GM19467 (cell line): ENCODE measurements at regions not wholly inside any gene's neighbourhood (a gene's known extent, or its start where the extent isn't known, plus 50 kb on each side); places are given as distances from the start of the nearest gene placed in this dataset.
"Not testable (repeated sequence)": the region's sequence is repeated elsewhere in the genome, so short reads cannot be mapped to it uniquely, and the experiment has no call there.

ENCODE experiments used
- ATAC-seq: cut with Tn5 transposase; IDR thresholded peaks from one replicate; pipeline ENCODE4 v1.9.1; 2021; ENCODE audit warnings: mild to moderate bottlenecking, moderate library complexity; ENCODE audit not compliant: unreplicated experiment

GRCh38 chr2:89833116-89833779 lies 1141.8 kb downstream of the RPIA start:
- ATAC-seq, result peak; percentile 56

DNA sequence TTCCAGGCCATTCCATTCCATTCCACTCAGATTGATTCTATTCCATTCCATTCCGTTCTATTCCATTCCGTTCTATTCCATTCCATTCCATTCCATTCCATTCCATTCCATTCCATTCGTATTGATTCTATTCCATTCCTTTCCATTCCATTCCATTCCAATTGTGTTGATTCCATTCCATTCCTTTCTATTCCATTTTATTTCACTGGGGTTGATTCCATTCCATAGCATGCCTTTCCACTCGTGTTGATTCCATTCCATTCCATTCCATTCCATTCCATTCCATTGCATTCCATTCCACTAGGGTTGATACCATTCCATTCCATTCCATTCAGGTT lies 1142.3 kb downstream of the RPIA start:
- ATAC-seq, result no peak

GRCh38 chr2:89834306-89834705 lies 1142.8 kb downstream of the RPIA start:
- ATAC-seq, result no peak

DNA sequence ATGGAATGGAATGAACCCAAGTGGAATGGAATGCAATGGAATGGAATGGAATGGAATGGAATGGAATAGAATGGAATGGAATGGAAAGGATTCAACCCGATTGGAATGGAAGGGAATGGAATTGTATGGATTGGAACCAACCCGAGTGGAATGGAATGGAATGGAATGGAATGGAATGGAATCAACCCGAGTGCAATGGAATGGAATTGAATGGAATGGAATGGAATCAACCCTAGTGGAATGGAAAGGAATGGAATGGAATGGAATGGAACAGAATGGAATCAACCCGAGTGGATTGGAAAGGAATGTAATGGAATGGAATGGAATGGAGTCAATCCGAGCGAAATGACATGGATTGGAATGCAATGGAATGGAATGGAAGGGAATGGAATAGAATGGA lies 1144.9 kb downstream of the RPIA start:
- peak; percentile 47 for ATAC-seq

- no peak for ATAC-seq
Measured at GRCh38 chr2:89837962-89838625, 1146.6 kb downstream of the RPIA start.

DNA sequence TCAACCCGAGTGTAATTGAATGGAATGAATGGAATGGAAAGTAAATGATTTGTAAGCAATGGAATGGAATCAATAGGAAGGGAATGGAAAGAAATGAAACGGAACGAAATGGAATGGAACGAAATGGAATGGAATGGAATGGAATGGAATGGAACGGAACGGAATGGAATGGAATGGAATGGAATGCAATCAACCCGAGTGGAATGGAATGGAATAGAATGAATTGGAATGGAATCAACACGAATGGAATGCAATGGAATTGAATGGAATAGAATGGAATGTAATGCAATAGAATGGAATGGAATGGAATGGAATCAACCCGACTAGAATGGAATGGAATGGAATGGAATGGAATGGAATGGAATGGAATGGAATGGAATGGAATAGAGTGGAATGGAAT lies 1148.7 kb downstream of the RPIA start:
- ATAC-seq, result peak; percentile 31

- peak; percentile 39 for ATAC-seq
Measured at GRCh38 chr2:89840781-89841475, 1149.5 kb downstream of the RPIA start.

DNA sequence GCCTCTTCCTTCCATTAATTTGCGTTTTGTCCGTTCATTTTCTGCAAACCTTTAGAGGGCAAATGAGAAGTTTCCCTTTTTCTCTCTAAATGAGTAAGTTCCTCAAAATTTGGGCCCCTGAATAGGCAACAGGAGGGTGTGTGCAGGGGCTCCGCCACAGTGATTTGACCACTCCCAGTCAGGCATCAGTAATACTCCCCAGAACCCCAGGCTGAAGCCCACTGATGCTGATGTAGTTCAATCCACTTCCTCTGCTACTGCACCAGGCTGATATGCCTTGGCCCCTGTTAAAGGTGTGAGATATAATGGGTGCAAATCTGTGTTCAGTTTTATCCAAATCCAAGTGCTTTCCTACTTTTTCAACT lies 1150.0 kb downstream of the RPIA start:
- no peak for ATAC-seq

DNA sequence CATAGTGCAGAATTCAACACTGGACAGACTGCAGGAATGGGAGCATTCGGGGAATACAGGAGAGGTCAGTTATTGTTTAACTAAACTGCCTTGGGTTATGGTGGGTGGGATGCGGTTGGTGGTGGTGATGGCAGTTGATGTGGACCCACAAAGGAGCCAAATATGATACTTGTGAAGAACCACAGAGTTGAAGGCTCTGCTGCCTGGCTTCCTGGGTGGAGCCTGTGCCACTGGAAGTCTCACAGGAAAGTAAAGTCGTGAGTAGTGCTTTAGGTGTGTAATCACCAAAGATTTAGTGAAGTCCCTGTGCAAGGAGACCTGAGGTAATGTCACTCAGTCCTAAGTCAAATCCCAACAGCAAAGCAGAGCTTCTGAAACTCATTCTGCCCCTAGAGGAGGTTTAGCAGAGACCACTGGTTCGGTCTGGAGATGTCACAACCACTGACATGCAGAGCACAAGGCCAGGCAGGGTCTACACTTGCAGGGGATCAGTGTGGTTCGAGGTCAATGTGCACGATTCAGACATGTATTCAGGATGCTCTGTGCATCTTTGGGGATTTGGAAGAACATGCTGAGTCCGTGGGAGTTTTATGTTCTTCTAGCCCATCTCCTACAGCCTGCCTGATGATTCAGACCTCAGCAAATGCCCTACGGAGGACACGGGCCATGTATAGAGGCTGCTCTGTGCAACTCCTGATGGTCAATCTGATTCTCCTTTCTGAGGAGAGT lies 1150.9 kb downstream of the RPIA start:
- no peak for ATAC-seq

DNA sequence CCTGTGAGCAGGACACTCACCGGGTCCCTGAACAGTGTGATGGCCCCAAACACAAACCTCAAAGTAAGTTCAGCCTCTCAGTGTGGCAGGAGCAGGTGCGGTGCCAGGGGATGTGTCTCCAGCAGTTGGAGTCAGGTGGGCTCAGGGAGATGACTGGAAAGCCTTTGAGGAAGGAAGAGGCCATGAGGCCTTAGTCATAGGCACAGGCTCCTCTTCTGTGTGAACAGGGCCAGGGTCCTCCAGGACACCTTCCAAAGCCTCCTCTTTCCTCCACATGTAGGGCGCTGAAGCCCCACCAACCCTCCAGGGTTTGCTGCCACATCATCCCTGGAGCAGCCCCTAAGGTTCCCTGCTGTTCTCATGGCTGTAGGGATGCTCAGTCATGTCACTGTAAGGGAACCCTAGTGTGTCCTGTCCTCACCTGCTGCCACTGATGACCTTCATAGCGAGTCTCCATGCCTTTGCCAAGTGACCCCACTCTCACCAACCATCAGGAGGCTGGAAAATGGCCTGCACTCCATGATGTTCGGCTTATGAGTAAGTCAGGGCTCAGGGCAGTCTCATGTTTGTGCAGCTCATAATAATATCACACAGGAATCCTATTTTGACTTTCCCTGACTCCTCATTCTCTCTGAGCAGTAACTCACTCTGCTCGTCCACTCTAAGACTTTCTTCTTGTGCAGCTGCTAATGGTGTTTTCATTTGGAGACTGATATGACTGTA lies 1152.9 kb downstream of the RPIA start:
- no peak for ATAC-seq

DNA sequence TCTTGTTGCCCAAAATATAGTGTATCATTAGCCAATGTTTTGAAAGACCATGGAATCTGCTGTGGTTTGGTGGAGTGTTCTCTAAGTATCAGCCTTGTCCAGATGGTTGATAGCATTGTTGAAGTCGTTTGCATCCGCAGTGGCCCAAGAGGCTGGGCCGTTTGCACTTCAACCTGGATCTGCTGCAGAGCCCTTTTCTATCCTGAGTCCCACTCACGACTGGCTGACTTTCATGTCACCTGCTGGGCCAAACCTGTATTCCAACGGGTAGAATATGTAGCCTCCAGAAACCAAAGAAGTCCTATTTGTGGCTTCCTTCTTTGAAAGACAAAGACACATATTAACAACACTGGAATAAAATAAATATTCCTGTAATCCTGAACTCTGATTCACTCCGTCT lies 1154.1 kb downstream of the RPIA start:
- no peak for ATAC-seq

- no peak for ATAC-seq
Measured at GRCh38 chr2:89848114-89848513, 1156.6 kb downstream of the RPIA start.

- ATAC-seq, result no peak
Measured at GRCh38 chr2:89848763-89849368, 1157.4 kb downstream of the RPIA start.

DNA sequence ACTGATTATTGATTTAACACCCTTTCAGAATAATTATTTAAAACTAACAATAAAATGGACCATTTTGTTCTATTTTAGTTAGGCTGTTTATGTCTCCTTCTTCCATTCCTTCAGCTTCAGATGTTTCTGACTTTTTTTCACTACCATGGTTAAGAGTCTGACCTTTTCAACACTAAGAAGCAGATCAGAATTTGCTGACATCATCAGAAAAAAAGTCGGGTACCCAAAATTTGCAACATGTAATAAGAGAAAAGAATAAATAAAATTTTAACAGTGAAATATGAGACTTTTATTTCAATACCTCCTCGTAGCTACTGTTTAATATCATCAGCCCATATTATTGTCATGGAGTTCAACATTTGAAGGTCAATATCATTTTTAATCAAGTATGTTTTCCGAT lies 1158.3 kb downstream of the RPIA start:
- ATAC-seq, result no peak

GRCh38 chr2:89850481-89850880 lies 1159.0 kb downstream of the RPIA start:
- no peak for ATAC-seq

- ATAC-seq, result no peak
Measured at GRCh38 chr2:89850881-89851582, 1159.6 kb downstream of the RPIA start.

DNA sequence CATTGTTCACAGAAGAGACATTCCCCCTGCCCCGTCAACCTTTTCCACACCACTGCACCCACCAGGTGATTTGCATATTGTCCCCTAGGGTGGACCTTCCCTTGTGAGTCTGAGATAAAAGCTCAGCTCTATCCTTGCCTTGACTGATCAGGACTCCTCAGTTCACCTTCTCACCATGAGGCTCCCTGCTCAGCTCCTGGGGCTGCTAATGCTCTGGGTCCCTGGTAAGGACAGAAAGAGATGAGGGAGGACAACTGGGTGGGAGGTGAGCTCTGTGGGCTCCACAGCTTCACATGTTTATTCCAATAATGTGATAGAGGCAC lies 1160.1 kb downstream of the RPIA start:
- ATAC-seq, result no peak

GRCh38 chr2:89853427-89853826 lies 1162.0 kb downstream of the RPIA start:
- ATAC-seq, result not testable (repeated sequence)

GRCh38 chr2:89855752-89856151 lies 1164.3 kb downstream of the RPIA start:
- not testable (repeated sequence) for ATAC-seq

DNA sequence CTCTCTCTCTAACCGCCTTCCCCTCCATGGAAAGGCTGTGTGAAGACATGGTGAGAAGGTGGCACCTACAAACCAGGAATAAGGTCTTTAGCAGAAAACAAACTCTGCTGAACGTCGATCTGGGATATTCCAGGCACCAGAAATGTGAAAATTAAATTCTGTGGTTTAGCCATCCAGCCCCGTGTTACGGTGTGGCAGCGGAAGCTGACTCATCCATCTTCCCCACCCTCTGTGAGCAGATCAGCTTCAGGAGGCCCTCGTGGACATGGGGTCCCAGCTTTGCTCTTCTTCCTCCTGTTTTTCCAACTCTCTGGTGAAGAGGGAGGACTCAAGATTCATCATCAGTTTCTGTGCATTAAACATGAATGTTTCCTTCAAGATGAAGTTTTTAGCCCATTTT lies 1164.8 kb downstream of the RPIA start:
- not testable (repeated sequence) for ATAC-seq
